GM19324 (cell line): ENCODE measurements at regions not wholly inside any gene's neighbourhood (a gene's known extent, or its start where the extent isn't known, plus 50 kb on each side); places are given as distances from the start of the nearest gene placed in this dataset.

Source experiments
- ATAC-seq: cut with Tn5 transposase; IDR thresholded peaks from one replicate; pipeline ENCODE4 v1.9.1; 2021; ENCODE audit warnings: mild to moderate bottlenecking, moderate library complexity; ENCODE audit not compliant: unreplicated experiment, low FRiP score

- no peak for ATAC-seq
Observed at GRCh38 chr12:127360580-127360979, 906.4 kb upstream of the TMEM132C start.

GRCh38 chr12:127362121-127362520, 904.8 kb upstream of the TMEM132C start:
- ATAC-seq: no peak

DNA sequence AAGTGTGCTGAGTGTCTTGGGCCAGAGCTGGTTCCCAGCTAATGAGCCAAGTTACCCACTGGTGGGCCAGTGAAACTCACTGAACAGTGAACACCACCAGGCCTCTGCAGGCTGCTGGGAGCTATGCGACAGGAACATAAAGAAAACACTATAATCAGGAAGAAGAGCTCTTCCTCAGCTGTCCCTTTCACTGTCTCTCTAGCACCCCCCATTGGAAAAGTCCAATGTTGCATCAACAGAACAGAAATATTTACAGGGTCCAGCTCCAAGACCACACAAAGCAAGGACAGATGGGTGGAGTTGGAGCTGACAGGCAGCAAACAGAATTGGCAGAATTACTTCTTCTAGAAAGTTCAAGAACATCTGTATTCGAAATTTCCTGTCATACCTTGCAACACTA, 903.6 kb upstream of the TMEM132C start:
- ATAC-seq: no peak

- no peak for ATAC-seq
Observed at GRCh38 chr12:127373559-127373958, 893.4 kb upstream of the TMEM132C start.

- no peak for ATAC-seq
Observed at GRCh38 chr12:127374447-127374846, 892.5 kb upstream of the TMEM132C start.

DNA sequence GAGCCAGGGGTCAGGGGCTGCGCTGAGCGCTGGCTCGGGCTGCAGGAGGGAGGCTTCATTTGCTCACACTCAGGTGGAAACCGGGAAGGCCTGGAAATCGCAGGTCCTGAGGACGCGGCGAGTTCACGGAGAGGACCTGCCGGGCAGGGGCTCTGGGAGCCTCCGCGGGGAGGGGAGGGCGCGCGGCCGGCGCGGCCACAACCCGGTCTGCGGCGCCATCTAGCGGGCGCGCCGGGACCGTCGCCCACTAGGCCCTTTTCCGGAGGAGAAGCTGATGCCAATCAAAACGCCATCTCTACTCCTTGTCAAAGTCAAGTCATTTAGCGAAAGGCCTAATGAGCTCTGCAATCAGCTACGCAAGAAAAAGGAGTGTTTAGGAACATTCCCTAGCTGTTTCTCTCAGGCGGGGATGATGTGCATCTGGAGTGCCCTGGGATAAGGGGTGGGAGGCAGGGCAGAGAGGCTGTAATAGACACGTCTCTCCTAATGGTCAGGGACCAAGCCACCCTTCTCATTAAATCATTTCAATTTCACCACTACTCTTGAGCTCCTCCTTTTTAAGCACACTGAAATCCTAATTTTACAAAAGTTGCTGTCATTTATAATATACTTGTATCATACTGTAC, 885.8 kb upstream of the TMEM132C start:
- ATAC-seq: no peak

DNA sequence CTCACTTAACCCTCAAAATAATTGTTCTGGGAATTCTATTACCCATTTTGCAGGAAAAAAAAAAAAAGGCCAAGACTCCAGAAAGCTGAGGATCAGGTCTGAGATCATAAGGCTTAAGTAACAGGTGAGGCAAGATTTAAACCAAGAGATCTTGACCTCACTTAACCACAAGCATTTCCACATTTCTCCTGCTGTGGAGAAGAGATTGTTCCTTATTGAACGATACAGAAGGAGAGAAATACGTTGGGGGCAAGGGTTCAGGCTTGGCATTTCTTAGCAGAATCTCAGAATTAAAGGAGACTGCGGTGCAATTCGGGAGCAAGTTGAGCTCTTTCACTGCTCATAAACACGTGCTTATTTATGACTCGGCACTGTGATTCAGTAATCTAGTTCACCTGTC, 885.3 kb upstream of the TMEM132C start:
- no peak for ATAC-seq

- ATAC-seq: no peak
Observed at GRCh38 chr12:127383281-127383680, 883.7 kb upstream of the TMEM132C start.

DNA sequence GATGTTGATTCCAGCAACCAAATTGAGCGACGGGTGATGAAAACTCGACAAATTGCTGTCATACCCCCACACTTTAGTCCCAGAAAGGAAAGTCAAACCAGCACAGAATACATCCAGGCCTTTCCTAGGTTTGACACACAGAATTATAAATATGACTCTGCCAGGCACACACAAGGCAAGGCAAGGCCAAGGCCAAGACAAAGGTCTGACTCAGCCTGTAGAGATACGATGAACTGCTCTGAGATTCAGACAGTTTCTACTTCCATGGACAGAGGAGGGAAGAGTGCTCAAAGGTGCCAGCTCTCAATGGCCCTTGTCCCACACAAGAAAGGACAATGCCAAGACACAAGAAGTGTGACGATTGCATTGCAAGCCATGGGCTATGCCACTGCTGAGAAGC, 880.2 kb upstream of the TMEM132C start:
- ATAC-seq: no peak

DNA sequence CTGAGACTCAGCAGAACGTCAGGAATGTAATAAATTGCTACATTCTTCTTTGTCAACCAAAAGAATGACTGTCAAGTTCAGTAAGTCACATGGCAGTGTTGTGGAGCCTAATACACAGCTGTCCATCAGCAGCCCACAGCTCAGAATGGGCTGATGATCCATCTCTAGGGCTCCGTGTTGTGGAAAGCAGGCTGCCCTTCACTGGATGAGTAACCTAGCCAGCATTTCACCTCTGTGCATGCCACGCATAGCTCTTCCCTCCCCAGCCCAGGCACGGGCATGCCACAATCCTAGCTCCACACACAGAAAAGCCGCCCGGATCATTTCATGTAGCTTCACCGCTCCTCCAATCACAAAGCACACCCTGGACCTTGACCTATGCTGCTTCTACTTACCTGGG, 878.0 kb upstream of the TMEM132C start:
- ATAC-seq: no peak

- no peak for ATAC-seq
Observed at GRCh38 chr12:127389923-127390322, 877.0 kb upstream of the TMEM132C start.

DNA sequence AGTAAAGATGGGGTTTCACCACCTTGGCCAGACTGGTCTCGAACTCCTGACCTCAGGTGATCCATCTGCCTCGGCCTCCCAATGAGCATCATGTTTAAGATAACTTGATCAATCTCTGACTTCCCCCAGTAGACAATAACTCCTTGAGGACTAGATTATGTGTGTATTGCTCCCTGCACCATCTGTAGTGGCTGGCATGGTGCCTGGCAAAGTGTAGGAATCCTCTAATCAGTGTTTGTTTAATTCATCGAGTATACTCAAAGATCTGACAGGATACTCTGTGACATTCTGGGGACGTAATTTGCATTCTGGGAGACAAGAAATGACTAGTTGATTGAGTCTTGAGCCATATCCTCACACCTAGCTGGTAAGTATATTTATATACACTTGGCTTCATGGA, 873.5 kb upstream of the TMEM132C start:
- ATAC-seq: no peak

DNA sequence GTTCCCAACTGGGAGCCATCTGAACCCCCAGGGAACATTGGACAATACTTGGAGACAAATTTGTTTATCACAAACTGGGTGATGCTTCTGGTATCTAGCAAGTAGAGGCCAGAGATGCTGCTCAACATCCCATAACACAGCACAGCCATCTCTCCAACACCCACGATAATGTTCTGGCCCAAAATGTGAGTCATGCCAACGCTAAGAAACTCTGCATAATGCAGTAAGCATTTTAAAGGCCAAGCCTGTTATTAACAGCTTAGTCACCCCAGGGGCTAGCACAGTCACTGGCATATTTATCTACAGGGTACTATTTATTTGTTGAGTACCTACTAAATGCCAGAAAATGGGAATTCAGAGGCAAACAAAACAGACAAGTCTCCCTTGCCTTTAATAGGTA, 873.1 kb upstream of the TMEM132C start:
- no peak for ATAC-seq

DNA sequence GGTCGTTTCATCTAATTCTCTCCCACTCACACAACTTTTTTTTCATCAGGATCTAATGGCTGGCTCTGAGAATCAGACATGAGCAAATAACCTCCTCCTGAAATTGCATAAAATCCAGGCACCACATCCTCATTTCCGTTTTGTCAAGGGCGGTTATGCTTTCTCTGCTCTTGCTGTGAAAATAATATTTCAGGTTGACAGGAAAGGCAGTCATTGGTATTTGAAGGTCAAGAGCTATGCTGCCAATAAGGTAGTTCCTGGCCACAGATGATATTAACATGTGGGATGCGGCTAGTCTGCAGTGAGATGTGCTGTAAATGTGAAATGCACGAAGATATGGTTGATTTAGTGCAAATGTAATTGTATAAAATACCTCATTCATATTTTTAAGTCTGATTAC, 870.2 kb upstream of the TMEM132C start:
- ATAC-seq: no peak

GRCh38 chr12:127398016-127398710, 868.8 kb upstream of the TMEM132C start:
- no peak for ATAC-seq

GRCh38 chr12:127399451-127399850, 867.5 kb upstream of the TMEM132C start:
- no peak for ATAC-seq

- no peak for ATAC-seq
Observed at GRCh38 chr12:127400221-127400620, 866.7 kb upstream of the TMEM132C start.

DNA sequence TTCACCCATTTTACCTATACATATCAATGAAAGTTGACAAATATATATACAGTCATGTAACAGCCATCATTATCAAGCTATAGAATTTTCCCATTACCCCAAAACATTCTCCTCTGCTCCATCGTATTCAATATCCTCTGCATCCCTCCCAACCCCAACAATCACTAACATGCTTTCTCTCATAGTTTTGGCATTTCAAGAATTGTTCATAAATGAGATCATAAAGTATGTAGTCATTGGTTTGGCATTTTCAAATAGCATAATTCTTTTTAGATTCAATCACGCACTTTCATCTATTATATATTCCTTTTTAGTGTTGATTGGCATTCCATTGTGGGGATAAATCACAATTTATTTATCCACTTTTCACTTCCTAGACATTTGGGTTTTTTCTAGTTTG, 866.0 kb upstream of the TMEM132C start:
- no peak for ATAC-seq

GRCh38 chr12:127401536-127401935, 865.4 kb upstream of the TMEM132C start:
- ATAC-seq: no peak

DNA sequence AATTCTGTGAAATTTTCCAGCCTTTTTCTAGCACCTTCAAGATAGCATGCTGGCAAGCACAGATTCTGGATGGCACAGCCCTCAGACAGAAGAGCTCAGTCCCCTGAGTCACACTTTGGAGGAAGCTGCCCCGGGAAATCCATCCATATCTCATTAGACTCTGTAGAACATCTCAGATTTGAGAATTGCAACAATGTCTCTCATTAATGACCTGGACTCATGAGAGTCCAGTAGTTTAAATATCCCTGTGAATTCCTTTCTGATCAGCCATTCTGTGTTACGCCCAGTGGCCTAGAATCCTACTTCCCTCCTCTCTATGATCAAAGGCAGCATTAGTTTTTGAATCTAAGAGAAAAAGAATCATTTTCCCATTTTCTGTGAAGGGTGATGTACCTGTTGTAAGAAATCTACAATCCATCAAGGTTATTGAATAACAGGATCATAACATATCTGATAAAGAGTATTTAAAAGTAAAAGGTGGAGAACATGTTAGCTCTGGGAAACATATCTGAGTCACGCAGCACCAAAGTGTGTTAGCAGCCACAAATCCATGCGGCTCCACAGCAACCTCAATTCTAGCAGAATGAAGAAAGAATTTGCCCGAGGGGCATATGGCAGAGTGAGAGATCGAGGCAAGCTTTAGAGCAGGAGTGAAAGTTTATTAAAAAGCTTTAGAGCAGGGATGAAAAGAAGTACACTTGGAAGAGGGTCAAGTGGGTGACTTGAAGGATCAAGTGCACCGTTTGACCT, 855.6 kb upstream of the TMEM132C start:
- ATAC-seq: no peak

DNA sequence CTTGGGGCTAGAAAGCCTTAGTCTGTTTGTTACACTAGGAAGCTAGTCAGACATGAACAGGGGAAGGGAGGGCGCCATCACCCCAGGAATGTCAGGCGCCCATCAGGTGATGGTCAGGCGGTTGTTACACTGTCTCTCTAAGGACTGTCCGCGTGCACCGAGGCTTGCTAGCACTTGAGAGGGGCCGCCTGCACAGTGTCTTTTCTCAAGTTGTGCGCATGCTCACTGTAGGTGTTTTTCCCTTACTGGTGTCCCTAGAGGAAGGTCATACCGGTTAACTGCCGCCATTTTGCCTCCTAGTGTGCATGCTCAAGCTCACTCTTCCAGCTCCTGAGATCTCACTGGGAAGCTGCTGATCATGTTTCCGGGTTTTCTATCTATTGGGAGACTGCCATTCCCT, 855.0 kb upstream of the TMEM132C start:
- no peak for ATAC-seq

- no peak for ATAC-seq
Observed at GRCh38 chr12:127412866-127413265, 854.1 kb upstream of the TMEM132C start.
